GM19452 (cell line): ENCODE measurements at regions not wholly inside any gene's neighbourhood (a gene's known extent, or its start where the extent isn't known, plus 50 kb on each side); places are given as distances from the start of the nearest gene placed in this dataset.
A peak's percentile ranks its signal among the peaks of the same experiment; 100 is the strongest.
"Not testable (repeated sequence)": the region's sequence is repeated elsewhere in the genome, so short reads cannot be mapped to it uniquely, and the experiment has no call there.

Source experiments
- ATAC-seq: cut with Tn5 transposase; IDR thresholded peaks from one replicate; pipeline ENCODE4 v1.9.1; 2021; ENCODE audit not compliant: unreplicated experiment

DNA sequence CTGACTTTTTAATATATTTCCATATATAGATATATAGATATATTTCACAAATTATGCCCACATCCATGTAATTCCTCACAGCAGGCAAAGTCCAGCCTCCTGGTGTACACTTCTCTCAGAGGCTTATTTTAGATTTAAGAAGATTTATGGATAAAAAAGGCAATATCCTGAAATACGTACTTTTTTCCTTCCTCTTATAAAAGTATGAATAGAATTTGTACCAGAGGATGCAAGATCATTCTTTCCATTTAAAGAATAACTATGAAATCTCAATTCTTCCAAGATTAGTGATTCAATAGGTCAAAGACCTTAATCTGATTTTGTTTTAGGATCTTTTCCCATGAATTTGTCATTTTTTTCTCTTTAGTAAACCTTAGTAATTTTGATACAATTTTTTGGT lies 597.9 kb upstream of the TBL1XR1 start:
- ATAC-seq: no peak

DNA sequence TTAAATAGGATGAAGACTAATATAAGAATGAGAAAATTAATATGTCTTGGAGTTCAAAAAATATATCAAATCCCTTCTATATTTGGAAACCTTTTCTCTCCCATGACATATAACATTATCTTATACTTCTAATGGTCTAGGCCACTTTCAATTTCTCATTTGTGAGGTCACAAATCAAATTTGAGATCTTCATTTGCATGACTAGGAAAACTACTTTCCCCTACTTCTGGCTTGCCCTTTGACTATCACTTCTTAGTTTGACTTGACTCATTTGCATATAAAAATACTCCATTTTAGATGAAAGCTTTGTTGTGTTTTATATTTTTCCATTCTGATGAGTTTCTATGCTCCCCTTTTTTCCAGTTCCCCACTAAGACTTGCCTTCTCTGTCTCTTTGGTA lies 598.6 kb upstream of the TBL1XR1 start:
- ATAC-seq: no peak

DNA sequence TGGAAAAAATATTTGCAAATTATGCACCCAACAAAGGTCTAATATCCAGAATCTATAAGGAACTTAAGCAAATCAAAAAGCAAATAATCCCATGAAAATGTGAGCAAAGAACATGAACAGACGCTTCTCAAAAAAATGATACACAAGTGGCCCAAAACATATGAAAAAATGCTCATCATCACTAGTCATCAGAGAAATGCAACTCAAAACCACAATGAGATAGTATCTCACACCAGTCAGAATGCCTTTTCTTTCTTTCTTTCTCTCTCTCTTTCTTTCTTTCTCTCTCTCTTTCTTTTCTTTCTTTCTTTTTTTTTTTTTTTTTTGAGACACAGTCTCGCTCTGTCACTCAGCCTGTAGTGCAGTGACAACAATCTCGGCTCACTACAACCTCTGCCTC lies 602.9 kb upstream of the TBL1XR1 start:
- not testable (repeated sequence) for ATAC-seq

DNA sequence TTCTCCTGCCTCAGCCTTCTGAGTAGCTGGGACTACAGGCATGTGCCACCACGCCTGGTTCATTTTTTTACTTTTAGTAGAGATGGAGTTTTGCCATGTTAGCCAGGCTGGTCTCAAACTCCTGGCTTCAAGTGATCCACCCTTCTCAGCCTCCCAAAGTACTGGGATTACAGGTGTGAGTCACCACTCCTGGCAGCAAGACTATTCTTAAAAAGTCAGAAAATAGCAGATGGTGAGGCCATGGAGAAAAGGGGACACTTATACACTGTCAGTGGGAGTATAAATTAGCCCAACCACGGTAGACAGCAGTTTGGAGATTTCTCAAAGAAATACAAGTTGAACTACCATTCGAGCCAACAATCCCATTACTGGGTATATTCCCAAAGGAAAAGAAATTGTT lies 603.3 kb upstream of the TBL1XR1 start:
- ATAC-seq: no peak

DNA sequence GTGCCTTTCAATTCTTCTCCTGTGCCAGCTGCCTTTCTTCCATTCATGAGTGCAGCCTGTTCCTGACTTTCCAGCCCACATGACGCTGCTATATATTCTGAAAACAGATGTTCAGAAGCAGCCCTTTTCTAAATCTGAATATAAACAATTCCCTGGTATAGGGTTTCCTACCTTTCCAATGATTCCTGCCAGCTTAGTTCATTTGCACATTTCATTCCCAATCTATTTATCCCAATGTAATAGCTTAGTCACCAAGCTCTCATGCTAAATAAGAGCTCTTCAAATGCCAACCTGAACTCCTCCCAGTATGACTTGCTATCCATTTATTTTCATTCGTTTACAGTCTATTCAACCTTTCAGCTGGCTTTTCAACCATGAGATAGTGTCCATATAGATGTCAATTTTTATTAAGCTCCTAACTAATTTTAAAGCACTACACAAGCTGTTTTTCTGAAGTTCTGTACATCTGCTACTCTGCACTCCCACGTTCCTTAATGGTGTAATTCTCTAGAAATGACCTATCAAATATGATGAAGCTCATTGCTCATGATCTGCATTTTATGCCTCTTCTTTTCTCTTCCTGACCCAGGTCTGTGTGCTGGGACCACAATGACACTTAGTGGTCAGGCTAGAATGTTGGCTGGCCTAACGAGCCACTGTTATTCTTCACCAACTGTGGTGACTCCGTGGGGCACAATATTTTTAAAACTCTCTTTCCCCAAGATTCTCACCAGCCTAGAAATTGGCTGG lies 605.0 kb upstream of the TBL1XR1 start:
- no peak for ATAC-seq

DNA sequence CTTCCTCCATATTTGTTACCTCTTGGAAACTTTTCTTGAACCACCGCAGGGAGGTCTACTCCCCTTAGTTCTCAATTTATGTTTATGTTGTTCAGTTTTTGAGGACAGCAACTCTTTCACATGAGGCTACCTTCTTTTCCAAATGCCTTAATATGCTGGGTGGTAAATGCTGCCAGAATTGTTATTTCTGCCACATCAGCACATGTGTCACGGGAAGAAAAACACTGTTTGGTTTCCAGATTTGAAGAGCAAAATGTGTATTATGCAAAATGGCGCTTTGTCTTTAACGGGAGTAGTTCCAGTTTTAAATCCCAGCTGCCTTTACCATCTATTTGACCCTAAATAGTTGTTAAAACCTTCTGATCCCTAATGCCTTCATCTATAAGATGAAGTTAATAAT lies 606.2 kb upstream of the TBL1XR1 start:
- ATAC-seq: no peak

DNA sequence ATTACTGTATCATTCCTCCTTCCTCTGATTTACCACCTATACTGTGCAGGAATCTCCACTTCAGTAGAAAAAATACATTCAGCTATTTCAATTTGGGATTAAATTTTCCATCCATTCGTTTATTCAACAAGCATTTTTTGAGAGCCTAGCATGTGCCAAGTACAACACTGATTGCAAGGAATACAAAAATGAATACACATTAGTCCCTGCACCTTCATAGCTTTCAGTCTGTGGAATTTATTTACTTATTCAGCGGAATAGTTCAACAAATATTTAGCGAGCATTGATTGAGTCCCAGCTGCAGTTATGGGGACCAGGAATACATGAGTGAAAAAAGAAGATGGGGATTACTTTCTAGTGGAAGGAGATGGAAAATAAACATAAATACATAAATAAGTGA lies 606.8 kb upstream of the TBL1XR1 start:
- no peak for ATAC-seq

DNA sequence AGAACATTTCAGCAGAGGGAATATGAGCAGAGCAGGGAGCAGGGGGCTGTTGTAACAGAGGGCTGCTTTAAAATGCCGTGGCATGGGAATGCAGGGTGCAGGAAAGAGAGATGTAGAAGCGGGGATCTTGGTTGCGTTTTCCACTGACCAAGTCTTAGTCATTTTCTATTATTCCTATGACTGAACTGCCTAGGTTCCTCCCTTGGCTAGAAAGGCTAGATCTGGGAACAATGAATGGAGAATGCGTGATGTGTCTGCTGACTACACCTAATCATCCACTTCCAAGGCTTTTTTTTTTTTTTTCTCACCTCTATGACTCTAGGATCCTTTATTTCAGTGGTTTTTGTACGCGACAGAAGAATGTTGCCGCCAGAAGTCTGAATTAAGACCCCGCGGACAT lies 607.4 kb upstream of the TBL1XR1 start:
- no peak for ATAC-seq

DNA sequence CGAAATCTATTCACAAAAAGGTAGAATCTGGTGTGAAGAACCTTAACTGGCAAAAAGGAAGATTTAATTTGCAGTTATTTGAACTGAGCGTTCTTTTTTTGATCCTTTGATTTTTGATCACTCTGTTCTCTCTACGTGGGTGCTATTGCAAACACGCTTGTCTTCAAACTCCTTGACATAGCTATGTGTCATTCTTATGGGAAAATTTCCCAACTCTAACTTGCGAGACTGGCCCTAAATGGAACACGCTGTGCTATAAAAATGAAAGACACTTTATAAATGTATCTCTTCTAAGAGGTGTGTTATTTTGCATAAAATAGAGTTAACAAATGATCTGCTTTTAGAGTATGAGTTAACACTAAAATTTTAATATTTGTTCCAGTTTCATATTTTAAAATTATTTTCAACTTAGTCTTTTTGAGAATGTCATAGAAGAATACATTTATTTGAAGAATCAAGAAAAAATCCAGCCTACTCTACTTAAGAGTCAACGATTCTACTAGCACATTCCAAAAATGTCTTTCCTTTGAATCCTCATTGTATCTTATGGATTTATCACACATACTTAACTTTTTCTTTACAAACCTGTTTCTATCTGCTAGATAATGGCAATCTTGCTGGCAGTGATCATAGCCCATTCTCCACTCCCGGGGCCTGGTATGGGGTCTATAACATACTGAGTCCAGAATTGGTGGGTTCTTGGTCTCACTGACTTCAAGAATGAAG lies 610.0 kb upstream of the TBL1XR1 start:
- ATAC-seq: no peak

DNA sequence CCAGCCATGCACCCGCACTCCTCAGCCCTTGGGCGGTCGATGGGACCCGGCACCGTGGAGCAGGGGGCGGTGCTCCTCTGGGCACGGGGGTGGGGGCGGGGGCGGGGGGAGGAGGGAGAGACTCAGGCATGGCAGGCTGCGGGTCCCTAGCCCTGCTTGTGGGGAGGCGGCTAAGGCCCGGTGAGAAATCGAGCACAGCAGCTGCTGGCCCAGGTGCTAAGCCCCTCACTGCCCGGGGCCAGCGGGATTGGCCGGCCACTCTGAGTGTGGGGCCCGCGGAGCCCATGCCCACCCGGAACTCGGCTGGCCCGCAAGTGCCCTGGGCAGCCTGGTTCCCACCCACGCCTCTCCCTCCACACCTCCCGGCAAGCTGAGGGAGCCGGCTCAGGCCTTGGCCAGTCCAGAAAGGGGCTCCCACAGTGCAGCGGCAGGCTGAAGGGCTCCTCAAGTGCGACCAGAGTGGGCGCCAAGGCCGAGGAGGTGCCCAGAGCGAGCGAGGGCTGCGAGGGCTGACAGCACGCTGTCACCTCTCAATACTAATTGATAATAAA lies 611.7 kb upstream of the TBL1XR1 start:
- not testable (repeated sequence) for ATAC-seq

DNA sequence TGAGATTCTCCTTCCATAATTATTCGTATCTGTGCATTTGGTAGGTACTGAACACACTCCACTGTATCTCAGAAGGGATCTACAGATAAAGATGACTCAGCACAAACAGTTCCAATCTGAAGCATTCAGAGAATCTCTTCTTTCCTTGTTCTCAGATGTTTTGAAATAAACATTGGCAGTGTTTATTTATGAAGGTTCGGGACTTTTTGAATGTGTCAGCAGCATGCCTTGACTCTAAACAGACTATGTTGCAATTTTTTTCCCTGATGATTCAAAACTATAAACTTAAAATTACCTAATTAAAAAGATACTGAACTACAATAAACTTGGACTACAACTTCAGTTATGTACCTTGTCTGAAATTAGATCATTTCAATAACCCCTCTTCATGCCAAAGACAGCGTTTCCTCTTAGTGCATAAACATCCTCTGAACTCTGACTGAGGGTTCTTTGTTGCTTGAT lies 612.9 kb upstream of the TBL1XR1 start:
- ATAC-seq: no peak

DNA sequence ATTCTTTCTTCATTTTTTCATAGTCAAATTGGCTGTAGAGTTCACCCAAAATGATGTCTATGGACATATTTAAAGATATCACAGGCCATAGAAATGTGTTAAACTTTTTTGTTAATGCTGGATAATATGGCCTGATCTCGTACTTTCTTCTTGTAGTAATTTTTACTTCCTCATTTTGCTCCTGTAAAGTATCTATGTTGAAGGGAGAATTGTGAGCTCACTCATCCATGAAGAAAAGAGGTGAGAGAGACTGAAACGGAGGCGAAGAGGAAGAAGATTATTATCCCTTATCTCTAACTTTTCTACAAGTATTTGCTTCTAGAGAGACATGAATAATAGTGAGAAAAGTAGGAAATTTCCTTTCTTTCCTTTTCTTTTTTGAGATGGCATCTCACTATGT lies 613.8 kb upstream of the TBL1XR1 start:
- ATAC-seq: no peak

DNA sequence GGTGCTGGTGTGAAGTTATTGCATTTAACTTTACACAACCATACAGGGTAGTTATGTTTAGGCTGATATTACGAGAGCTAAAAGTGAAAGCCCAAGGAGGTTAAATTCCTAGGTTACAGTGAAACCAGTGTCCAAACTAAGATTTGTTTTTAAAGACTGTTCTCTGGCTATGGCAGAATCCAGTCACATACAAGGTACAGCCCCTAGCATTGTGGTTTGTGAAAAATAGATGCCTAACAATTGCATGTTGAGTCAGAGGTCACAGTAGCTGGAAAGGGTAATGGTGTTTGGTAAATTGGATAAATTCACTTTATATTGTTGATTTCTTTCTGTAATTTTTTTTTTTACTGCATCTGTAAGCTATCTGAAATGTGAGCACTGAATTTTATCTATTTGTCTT lies 614.6 kb upstream of the TBL1XR1 start:
- no peak for ATAC-seq

DNA sequence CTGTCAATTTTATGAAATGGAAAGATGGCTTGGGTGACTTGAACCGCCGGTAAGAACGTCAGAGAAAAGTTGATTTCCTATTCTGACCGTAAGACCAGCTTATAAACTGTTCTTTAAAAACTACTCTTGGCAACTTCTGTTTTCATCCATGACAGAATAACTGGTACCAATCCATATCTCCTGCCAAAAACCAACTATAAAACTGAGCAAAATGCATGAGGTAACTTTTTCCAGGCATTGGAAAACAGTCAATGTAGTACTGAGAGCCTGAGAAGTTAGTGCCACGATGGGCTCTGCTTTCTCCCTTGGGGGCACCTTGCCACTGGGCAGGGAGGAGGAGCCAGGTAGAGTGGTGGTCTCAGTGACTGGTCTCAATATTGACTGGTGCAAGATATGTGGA lies 615.2 kb upstream of the TBL1XR1 start:
- no peak for ATAC-seq

DNA sequence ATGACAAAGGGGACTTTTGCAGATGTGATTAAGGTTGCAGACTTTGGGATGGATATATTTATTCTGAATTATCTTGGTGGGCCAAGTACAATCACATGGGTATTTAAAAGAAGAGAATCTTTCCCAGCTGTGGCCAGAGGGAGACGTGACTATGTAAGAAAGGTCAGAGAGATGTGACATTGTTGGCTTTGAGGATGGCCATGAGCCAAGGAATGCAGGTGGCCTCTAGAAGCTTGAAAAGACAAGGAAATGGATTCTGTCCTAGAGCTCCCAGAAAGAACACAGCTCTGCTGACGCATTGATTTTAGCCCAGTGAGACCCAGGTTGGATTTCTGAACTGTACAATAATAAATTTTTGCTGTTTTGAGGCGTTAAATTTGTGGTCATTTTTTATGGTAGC lies 616.0 kb upstream of the TBL1XR1 start:
- ATAC-seq: no peak

DNA sequence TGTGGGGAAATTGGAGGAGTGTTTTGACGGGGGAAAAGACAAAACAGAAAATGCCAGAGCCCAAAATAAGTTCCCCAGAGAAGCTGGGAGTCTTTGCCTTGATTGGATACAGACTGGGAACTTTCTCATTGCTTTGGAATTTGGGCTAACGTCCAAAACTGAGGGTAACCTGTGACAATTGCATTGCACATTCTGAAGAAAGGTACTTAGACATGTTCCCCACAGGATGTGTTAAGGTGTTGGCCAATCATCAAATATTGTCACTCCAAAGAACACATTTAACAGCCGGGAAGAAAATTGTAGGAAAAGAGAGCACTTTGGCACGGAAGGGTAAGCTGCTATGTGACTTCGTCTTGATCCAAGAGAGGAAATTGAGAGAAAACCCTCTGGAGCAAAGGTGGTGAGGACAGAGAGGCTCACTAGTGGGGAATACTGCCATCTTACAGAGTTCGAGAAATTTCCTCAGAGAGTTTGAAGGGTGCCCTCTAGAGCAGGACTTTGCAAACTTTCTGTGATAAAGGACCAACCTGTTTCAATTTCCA lies 619.5 kb upstream of the TBL1XR1 start:
- no peak for ATAC-seq

DNA sequence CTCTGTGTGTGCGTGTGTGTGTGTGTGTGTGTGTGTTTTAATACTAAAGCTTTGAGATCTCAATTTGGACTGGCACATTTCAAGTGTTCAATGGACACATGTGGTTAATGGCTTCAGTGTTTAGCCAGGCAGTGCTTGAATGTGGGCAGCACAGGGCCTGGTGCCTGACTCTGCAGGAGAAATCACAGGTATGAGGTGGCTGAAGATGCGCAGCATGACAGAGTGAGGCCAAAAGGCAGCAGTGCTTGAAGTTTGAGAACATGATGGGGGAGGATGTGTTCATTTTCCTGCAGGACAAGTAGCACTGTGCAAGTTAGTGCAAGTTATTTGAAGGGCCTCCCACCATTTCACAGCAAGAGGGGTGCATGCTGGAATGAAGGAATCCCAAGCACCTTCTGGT lies 620.5 kb upstream of the TBL1XR1 start:
- ATAC-seq: no peak

DNA sequence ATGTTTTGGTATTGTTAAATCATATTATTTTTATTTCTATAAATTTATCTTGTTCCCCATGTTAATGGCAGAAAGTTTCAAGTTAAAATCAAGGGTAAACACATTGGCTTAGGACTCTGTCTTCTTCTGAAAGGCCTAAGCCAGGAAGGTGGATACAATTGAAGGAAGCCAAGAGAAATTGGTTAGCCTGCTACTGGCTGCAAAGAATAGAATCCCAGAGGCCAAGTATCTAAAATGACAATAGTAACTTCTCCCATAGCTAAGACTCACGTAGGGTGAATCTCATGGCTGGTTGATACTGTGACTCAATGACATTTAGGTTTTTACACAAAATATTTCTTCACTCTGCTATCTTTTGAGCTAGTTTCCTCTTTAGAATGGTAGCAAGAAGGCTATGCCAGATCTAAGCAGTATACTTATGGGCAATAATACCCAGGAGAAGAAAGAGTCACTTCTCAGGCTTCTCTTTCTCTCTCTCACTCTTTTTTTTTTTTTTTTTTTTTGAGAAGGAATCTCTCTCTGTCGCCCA lies 621.5 kb upstream of the TBL1XR1 start:
- ATAC-seq: no peak

DNA sequence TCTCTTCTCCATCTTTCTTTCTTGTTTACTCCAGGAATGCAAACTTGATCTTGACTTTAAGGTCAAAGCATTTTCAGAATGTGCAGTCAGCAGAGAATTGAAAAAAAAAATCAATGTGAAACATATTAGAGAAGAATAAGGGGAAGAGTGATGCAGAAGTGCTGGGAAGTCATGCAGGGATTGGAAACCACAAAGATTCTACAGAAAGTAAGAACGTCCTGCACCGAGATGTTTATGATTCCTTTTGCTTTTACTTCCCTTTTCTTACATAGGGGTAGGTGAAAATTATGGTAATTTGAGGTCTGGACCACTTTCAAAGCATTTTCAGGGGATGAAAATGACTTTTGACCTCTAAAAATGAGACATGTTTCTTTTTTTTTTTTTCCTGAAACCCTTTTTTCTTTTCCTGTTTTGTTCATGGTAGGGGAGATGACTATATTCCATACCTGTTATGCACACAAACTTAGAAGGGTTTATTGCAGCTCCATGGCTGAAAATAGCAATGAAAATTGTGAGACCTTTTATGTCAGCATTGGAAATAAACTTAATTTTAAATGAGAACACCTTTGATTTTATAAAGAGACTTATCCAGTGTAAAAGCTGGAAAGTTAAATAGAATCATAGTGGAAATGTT lies 623.5 kb upstream of the TBL1XR1 start:
- ATAC-seq: peak; percentile 54

DNA sequence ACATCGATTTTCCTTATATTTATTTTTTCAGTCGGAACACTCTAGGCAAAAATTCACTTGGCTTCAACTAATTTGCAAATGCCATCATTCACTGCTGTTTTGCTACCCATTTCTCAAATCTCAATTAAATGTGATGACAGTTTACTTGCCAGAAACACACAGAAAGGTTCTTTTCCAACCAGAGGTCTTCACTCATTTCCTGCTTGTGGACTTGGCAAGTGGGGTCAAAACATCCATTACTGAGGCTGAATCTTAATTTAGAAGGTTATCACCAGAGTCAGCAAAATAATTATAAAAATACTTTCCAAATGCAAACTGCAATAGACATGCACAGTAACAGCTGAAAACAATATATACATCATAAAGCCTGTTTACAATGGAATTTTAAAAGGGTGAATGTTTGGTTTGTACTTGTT lies 625.4 kb upstream of the TBL1XR1 start:
- no peak for ATAC-seq

DNA sequence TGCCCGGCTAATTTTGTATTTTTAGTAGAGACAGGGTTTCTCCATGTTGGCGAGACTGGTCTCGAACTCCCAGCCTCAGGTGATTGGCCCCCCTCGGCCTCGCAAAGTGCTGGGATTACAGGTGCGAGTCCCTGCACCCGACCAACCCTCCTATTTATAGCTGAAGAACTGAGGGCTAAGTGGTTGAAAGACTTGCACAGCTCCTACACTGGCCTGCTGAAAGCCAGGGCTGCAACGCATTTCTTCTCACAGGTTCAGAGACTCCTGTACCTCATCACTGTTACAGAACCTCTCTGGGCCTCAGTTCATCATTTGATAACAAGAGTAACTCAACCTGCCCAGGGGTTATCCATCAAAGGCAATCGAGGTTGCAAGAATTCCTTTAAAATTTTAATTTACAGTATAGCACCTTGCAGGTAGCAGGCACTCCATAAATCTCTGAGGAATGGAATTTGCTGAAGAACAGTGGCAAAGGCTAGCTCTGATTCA lies 626.5 kb upstream of the TBL1XR1 start:
- no peak for ATAC-seq
